H9 (cell line): ENCODE measurements at regions not wholly inside any gene's neighbourhood (a gene's known extent, or its start where the extent isn't known, plus 50 kb on each side); places are given as distances from the start of the nearest gene placed in this dataset.
"Not testable (repeated sequence)": the region's sequence is repeated elsewhere in the genome, so short reads cannot be mapped to it uniquely, and the experiment has no call there.

Experiments
- DNase-seq: peaks from one replicate; pipeline ENCODE4 v3.0.0-alpha.2; 2017
- H2AFZ ChIP-seq: one replicate; pipeline ENCODE4 v1.6.1; 2013; ENCODE audit warnings: mild to moderate bottlenecking, low read length, control low read depth, moderate library complexity
- H2AK5ac ChIP-seq: 2 replicates; pipeline ENCODE4 v1.6.1; 2013; ENCODE audit warnings: low read length, control low read depth, mixed read lengths; ENCODE audit not compliant: insufficient read length
- H2BK120ac ChIP-seq: one replicate; pipeline ENCODE4 v1.6.1; 2013; ENCODE audit warnings: low read depth, mild to moderate bottlenecking, low read length, control low read depth, inconsistent platforms; ENCODE audit not compliant: poor library complexity, severe bottlenecking
- H2BK12ac ChIP-seq: 2 replicates; pipeline ENCODE4 v1.6.1; 2013; ENCODE audit warnings: low read length, control low read depth, mixed read lengths, low read depth; ENCODE audit not compliant: insufficient read length
- H2BK15ac ChIP-seq: 2 replicates; pipeline ENCODE4 v1.6.1; 2013; ENCODE audit warnings: low read depth, low read length, control low read depth
- H2BK20ac ChIP-seq: one replicate; pipeline ENCODE4 v1.6.1; 2013; ENCODE audit warnings: low read depth, mild to moderate bottlenecking, low read length, control low read depth, inconsistent platforms; ENCODE audit not compliant: poor library complexity, severe bottlenecking
- H2BK5ac ChIP-seq: 2 replicates; pipeline ENCODE4 v1.6.1; 2013; ENCODE audit warnings: low read length, control low read depth, mixed read lengths; ENCODE audit not compliant: insufficient read length
- H3K14ac ChIP-seq: 2 replicates; pipeline ENCODE4 v1.6.1; 2013; ENCODE audit warnings: low read length, control low read depth; ENCODE audit not compliant: insufficient read depth
- H3K18ac ChIP-seq: 2 replicates; pipeline ENCODE4 v1.6.1; 2013; ENCODE audit warnings: low read depth, mild to moderate bottlenecking, mixed read lengths, low read length, control low read depth; ENCODE audit not compliant: insufficient read length
- H3K23ac ChIP-seq: 2 replicates; pipeline ENCODE4 v1.6.1; 2013; ENCODE audit warnings: low read length, control low read depth, mixed read lengths, low read depth; ENCODE audit not compliant: insufficient read length
- H3K23me2 ChIP-seq: 2 replicates; pipeline ENCODE4 v1.6.1; 2013; ENCODE audit warnings: low read depth, mild to moderate bottlenecking, mixed read lengths, low read length, control low read depth; ENCODE audit not compliant: insufficient read length, poor library complexity, severe bottlenecking
- H3K27ac ChIP-seq: 2 replicates; pipeline ENCODE4 v1.5.1; 2013; ENCODE audit warnings: low read length, control low read depth, mixed read lengths, low read depth; ENCODE audit not compliant: insufficient read length
- H3K27me3 ChIP-seq: 2 replicates; pipeline ENCODE4 v1.6.1; 2013; ENCODE audit warnings: low read length, control low read depth, inconsistent platforms; ENCODE audit not compliant: insufficient read depth
- H3K4ac ChIP-seq: 2 replicates; pipeline ENCODE4 v1.6.1; 2013; ENCODE audit warnings: low read depth, mild to moderate bottlenecking, control low read depth, inconsistent platforms, low read length, moderate library complexity
- H3K4me1 ChIP-seq: 2 replicates; pipeline ENCODE4 v1.6.1; 2013; ENCODE audit warnings: low read length, control low read depth, inconsistent platforms; ENCODE audit not compliant: insufficient read depth
- H3K4me2 ChIP-seq: 2 replicates; pipeline ENCODE4 v1.6.1; 2013; ENCODE audit warnings: low read length, control low read depth, mixed read lengths; ENCODE audit not compliant: insufficient read length, insufficient read depth
- H3K56ac ChIP-seq: 2 replicates; pipeline ENCODE4 v1.6.1; 2013; ENCODE audit warnings: low read depth, mild to moderate bottlenecking, mixed read lengths, low read length, control low read depth; ENCODE audit not compliant: insufficient read length
- H3K79me1 ChIP-seq: 2 replicates; pipeline ENCODE4 v1.6.1; 2013; ENCODE audit warnings: low read depth, mild to moderate bottlenecking, moderate library complexity, low read length, control low read depth, inconsistent platforms; ENCODE audit not compliant: insufficient read depth, poor library complexity, severe bottlenecking
- H3K79me2 ChIP-seq: 2 replicates; pipeline ENCODE4 v1.6.1; 2013; ENCODE audit warnings: low read length, control low read depth, inconsistent platforms; ENCODE audit not compliant: insufficient read depth
- H3K9ac ChIP-seq: 2 replicates; pipeline ENCODE4 v1.6.1; 2013; ENCODE audit warnings: low read length, control low read depth, mixed read lengths; ENCODE audit not compliant: insufficient read length; ENCODE audit errors: extremely low read depth
- H3K9me3 ChIP-seq: one replicate; pipeline ENCODE4 v1.6.1; 2013; ENCODE audit warnings: low read depth, low read length, inconsistent platforms; ENCODE audit not compliant: control insufficient read depth
- H3T11ph ChIP-seq: one replicate; pipeline ENCODE4 v1.6.1; 2013; ENCODE audit warnings: mild to moderate bottlenecking, low read length, control low read depth, inconsistent platforms
- H4K20me1 ChIP-seq: one replicate; pipeline ENCODE4 v1.6.1; 2013; ENCODE audit not compliant: control insufficient read depth, insufficient read length, insufficient read depth
- H4K5ac ChIP-seq: 2 replicates; pipeline ENCODE4 v1.6.1; 2013; ENCODE audit warnings: low read depth, mild to moderate bottlenecking, mixed read lengths, low read length, control low read depth; ENCODE audit not compliant: insufficient read length
- H4K8ac ChIP-seq: replicated peaks from 2 replicates; pipeline ENCODE4 v1.6.1; 2013; ENCODE audit warnings: low read length, control low read depth, mixed read lengths, low read depth; ENCODE audit not compliant: insufficient read length
- H4K91ac ChIP-seq: 2 replicates; pipeline ENCODE4 v1.6.1; 2013; ENCODE audit warnings: low read depth, mild to moderate bottlenecking, moderate library complexity, mixed read lengths, low read length, control low read depth; ENCODE audit not compliant: insufficient read length
- H3K27ac Mint-ChIP-seq, 3 experiments: 2 replicates in 2 of 3; 3 replicates in 1 of 3; pipeline ENCODE4 v1.8.0; 2020 to 2021; ENCODE audit warnings: mixed read lengths in 3 of 3, mild to moderate bottlenecking in 1 of 3, moderate library complexity in 1 of 3
- H3K27me3 Mint-ChIP-seq: 2 replicates; pipeline ENCODE4 v1.8.0; 2021; ENCODE audit warnings: low read depth, mild to moderate bottlenecking, moderate library complexity, mixed read lengths
- H3K36me3 Mint-ChIP-seq, 3 experiments: 2 replicates in 2 of 3; 3 replicates in 1 of 3; pipeline ENCODE4 v1.8.0; 2020 to 2021; ENCODE audit warnings: low read depth in 3 of 3, mixed read lengths in 3 of 3; ENCODE audit not compliant: insufficient read depth in 1 of 3
- H3K4me1 Mint-ChIP-seq, 2 experiments: 2 replicates each; pipeline ENCODE4 v1.8.0; 2020; ENCODE audit warnings: mixed read lengths in 2 of 2
- H3K4me3 Mint-ChIP-seq, 2 experiments: 2 replicates in 1 of 2; 3 replicates in 1 of 2; pipeline ENCODE4 v1.8.0; 2020 to 2021; ENCODE audit warnings: mild to moderate bottlenecking in 2 of 2, mixed read lengths in 2 of 2, moderate library complexity in 1 of 2
- H3K9me3 Mint-ChIP-seq, 2 experiments: 2 replicates in 1 of 2; 3 replicates in 1 of 2; pipeline ENCODE4 v1.8.0; 2020; ENCODE audit warnings: mild to moderate bottlenecking in 2 of 2, mixed read lengths in 2 of 2, moderate library complexity in 1 of 2
- WGBS: extraction: QIAGEN DNeasy Blood & Tissue Kit; methylation state at CpG from one replicate; pipeline ENCODE4 v1.1.7; 2013; ENCODE audit warnings: missing lambda C conversion rate, low lambda C conversion rate, mixed read lengths; ENCODE audit not compliant: insufficient read length; ENCODE audit errors: extremely low coverage; 5-methylcytosine and 5-hydroxymethylcytosine counted together

- not testable (repeated sequence) for H2BK12ac ChIP-seq, H3K9ac ChIP-seq
- WGBS, result no CpG with 5 or more reads among the region's 9 CpGs
These were observed 179.8 kb upstream of the PKP2 start for GRCh38 chr12:33076401-33076800.

GRCh38 chr12:33075130-33075766, 178.7 kb upstream of the PKP2 start:
- H3K4me2 ChIP-seq, H3K23ac ChIP-seq, H4K5ac ChIP-seq, H2AK5ac ChIP-seq, H4K20me1 ChIP-seq, H2BK20ac ChIP-seq, H2BK15ac ChIP-seq, DNase-seq, H3K4me3 Mint-ChIP-seq, H2BK12ac ChIP-seq, H3K4ac ChIP-seq, H3K79me1 ChIP-seq, H2BK5ac ChIP-seq, H3K4me1 ChIP-seq, H4K91ac ChIP-seq, H3K9ac ChIP-seq, H3K27me3 Mint-ChIP-seq, H3K14ac ChIP-seq, H3K27ac ChIP-seq, H3K56ac ChIP-seq, H3K23me2 ChIP-seq, H3K4me1 Mint-ChIP-seq, H3K79me2 ChIP-seq, H4K8ac ChIP-seq, H3K27me3 ChIP-seq, H2AFZ ChIP-seq, H2BK120ac ChIP-seq, H3T11ph ChIP-seq, H3K18ac ChIP-seq, H3K27ac Mint-ChIP-seq, H3K36me3 Mint-ChIP-seq, H3K9me3 ChIP-seq: not testable (repeated sequence)
- no CpG with 5 or more reads among the region's 25 CpGs for WGBS
- H3K9me3 Mint-ChIP-seq, result peaks cover 5 to 13% of the 10 kb centered on the region in 2 experiments; a peak in 4 of 5 replicates

More at GRCh38 chr12:33076401-33076800, 179.8 kb upstream of the PKP2 start:
- H3K4me1 Mint-ChIP-seq, H2BK120ac ChIP-seq, H3K4me1 ChIP-seq, H3K27me3 Mint-ChIP-seq, H3K27ac ChIP-seq, DNase-seq, H3K4me3 Mint-ChIP-seq, H3K27me3 ChIP-seq, H4K8ac ChIP-seq, H2BK20ac ChIP-seq, H4K91ac ChIP-seq, H4K20me1 ChIP-seq, H2BK5ac ChIP-seq, H3K4ac ChIP-seq, H3K9me3 ChIP-seq, H3K23me2 ChIP-seq, H3K36me3 Mint-ChIP-seq, H3K79me1 ChIP-seq, H3K4me2 ChIP-seq, H4K5ac ChIP-seq, H2AK5ac ChIP-seq, H3K18ac ChIP-seq, H3K79me2 ChIP-seq, H3K56ac ChIP-seq, H3T11ph ChIP-seq, H3K14ac ChIP-seq, H3K27ac Mint-ChIP-seq, H3K23ac ChIP-seq, H2AFZ ChIP-seq, H2BK15ac ChIP-seq: not testable (repeated sequence)
- peaks cover 5 to 13% of the 10 kb centered on the region in 2 experiments; a peak in 4 of 5 replicates for H3K9me3 Mint-ChIP-seq
